ENCODE measurements at regions not wholly inside any gene's neighbourhood (a gene's known extent, or its start where the extent isn't known, plus 50 kb on each side); places are given as distances from the start of the nearest gene placed in this dataset.
A peak's percentile ranks its signal among the peaks of the same experiment; 100 is the strongest.

DNA sequence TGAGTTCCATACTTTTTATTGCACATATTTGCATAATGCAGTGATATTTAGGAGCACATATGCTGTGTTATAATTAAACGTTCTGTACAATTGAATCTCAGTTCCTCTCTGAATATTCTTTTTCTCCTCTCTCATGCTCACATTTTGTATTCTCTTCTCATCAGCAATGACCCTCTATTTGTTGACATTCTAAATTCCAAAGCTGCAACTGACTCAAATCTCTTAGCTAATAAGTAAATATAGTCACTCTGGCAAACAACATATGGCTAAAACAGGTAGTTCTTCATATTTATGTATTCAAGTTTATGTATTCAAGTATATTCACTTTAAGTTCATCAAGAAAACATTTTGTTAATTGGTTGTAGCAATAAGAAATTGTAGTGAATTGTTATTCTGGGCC lies 907.4 kb upstream of the VRK2 start:
- no peaks in the 10 kb centered on the region for H3K27me3 ChIP-seq
- peaks cover 21% of the 10 kb centered on the region for H3K4me1 ChIP-seq
- no peak overlapping the region for H3K9ac ChIP-seq
- H4K20me1 ChIP-seq = no peaks in the 10 kb centered on the region
- H3K36me3 ChIP-seq = no peaks in the 10 kb centered on the region
- H3K4me2 ChIP-seq = no peak overlapping the region
- H3K4me3 ChIP-seq = no peak overlapping the region
- no peaks in the 10 kb centered on the region for H3K9me3 ChIP-seq
- no peak overlapping the region for H3K27ac ChIP-seq
- TF ChIP-seq Cebpa-rat (IDR thresholded peaks at IDR 0.05) = no peak

DNA sequence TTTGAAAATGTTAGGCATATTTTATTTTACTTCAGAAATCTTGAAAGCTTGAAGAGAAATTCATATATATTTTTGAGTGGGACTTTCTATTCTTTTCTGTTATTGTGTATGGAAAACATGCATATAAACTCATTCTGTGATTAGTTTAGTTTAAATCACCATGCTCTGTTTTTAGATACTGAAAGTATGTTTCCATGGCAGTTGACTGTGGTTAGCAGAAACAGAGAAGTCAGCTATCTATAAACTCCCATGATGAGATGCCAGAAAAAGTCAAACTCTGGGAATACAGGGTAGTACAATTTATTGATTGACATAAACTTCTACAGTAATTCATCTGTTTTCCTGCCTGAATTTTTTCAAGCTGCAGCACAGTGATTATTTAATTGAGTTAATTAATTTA lies 905.3 kb upstream of the VRK2 start:
- TF ChIP-seq Cebpa-rat (IDR thresholded peaks at IDR 0.05) = no peak
- no peaks in the 10 kb centered on the region for H3K36me3 ChIP-seq
- no peaks in the 10 kb centered on the region for H4K20me1 ChIP-seq
- no peaks in the 10 kb centered on the region for H3K27me3 ChIP-seq
- H3K4me1 ChIP-seq = peaks cover 21% of the 10 kb centered on the region
- no peak overlapping the region for H3K9ac ChIP-seq
- no peak overlapping the region for H3K4me3 ChIP-seq
- no peaks in the 10 kb centered on the region for H3K9me3 ChIP-seq
- H3K27ac ChIP-seq = peak overlapping the region; percentile 35; the same call in 1 of the 2 replicates
- H3K4me2 ChIP-seq = peak overlapping the region; percentile 59

DNA sequence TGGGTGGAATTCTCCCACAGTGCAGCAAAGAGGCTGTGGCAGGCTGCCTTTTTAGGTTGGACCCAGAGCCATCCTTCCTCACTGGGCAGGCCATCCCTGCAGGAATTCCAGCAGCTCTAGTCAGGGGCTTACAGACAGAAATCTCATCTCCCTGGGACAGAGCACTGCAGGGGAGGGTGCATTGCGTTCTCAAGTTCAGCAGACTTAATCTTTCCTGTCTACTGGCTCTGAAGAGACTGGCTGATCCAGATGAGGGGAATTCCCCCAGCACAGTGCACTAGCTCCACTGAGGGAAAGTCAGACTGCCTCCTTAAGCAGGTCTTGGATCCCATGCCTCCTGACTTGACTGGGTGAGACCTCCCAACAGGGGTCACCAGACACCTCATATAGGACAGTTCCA lies 899.7 kb upstream of the VRK2 start:
- TF ChIP-seq Cebpa-rat (IDR thresholded peaks at IDR 0.05) = no peak

DNA sequence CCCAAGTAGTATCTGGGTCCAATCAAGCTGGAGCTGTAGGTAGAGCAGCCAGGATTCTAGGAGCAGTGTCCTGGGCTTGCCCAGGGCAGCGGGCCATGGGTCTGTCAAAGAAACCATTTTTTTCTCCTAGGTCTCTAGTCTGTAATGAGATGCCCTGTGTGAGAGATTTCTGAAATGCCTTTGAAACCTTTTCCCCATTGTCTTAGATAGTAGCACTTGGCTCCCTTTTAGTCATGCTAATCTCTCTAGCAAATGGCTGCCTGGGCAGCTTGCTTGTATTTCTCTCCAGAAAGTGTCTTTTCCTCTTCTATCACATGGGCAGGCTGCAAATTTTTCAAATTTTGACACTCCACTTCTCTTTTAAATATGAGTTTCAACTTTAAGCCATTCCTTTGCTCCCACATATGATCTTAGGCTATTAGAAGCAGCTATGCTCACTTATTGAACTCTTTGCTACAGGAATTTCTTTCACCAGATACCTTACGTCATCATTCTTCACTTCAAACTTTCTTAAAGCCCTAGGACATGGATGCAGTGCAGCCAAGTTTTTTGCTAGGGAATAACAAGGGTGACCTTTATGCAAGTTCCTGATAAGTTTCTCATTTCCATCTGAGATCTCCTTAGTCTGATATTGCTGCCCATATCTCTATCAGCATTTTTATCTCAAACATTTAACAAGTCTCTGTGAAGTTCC lies 890.2 kb upstream of the VRK2 start:
- Histone ChIP-seq H4K20me1 (no peaks in the 10 kb centered on the region), H3K4me1 (no peaks in the 10 kb centered on the region), H3K27me3 (no peaks in the 10 kb centered on the region), H3K9me3 (no peaks in the 10 kb centered on the region), H3K36me3 (no peaks in the 10 kb centered on the region), H3K4me3 (no peak overlapping the region), H3K9ac (no peak overlapping the region), H3K27ac (no peak overlapping the region), H3K4me2 (no peak overlapping the region)
- TF ChIP-seq Cebpa-rat (IDR thresholded peaks at IDR 0.05) = no peak

More for the DNA sequence above, 899.7 kb upstream of the VRK2 start:
- H3K27me3 ChIP-seq = no peaks in the 10 kb centered on the region
- peaks cover 9% of the 10 kb centered on the region; the same call in 1 of the 2 replicates for H3K9me3 ChIP-seq
- H3K27ac ChIP-seq = no peak overlapping the region
- no peaks in the 10 kb centered on the region for H3K36me3 ChIP-seq
- no peaks in the 10 kb centered on the region for H4K20me1 ChIP-seq
- no peak overlapping the region for H3K4me3 ChIP-seq
- H3K4me2 ChIP-seq = no peak overlapping the region
- no peak overlapping the region for H3K9ac ChIP-seq
- no peaks in the 10 kb centered on the region for H3K4me1 ChIP-seq

DNA sequence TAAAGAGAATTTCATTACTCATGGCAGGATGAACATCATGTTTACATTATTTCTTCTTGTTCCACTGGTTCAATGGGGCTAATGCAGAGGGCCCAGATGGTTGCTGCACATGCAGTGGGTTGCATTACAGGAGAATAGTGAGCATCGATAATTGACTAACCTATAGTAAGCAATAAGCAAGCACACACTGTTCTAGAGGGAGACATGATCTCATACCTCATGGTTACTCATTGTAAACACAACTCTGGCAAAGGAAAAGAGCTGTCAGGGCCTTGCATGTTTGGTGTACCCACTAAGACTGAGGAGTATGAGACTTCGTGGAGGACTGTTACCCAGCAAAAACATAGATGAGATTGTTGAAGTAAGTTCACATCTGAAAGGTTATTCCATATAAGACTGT lies 885.6 kb upstream of the VRK2 start:
- Histone ChIP-seq H3K4me1 (no peaks in the 10 kb centered on the region), H3K27ac (no peak overlapping the region), H3K9ac (no peak overlapping the region), H3K4me3 (no peak overlapping the region), H3K27me3 (no peaks in the 10 kb centered on the region), H3K36me3 (no peaks in the 10 kb centered on the region), H3K4me2 (no peak overlapping the region), H4K20me1 (no peaks in the 10 kb centered on the region), H3K9me3 (no peaks in the 10 kb centered on the region)
- TF ChIP-seq Cebpa-rat (IDR thresholded peaks at IDR 0.05) = no peak

DNA sequence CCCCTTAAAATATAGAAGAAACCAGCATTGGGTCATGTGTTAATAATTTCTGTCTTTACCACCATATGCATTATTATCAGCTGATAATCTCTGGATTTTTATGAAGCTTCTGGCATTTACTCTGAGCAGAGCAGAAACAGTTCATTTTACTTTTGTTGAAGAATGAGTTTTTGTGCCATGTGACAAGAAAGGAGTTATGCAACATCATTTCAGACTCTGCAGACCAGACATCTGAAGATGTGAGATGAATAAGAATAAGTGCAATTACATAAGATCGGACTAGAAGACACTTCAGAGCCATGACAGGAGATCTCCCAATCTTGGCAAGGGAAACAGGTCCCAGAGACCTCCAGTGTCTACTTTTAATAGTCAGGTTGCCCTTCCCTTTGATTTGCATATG lies 869.4 kb upstream of the VRK2 start:
- no peak for TF ChIP-seq Cebpa-rat (IDR thresholded peaks at IDR 0.05)
- Histone ChIP-seq H3K9me3 (no peaks in the 10 kb centered on the region), H3K36me3 (no peaks in the 10 kb centered on the region), H3K9ac (no peak overlapping the region), H3K4me1 (no peaks in the 10 kb centered on the region), H3K27ac (no peak overlapping the region), H4K20me1 (no peaks in the 10 kb centered on the region), H3K4me2 (no peak overlapping the region), H3K4me3 (no peak overlapping the region), H3K27me3 (no peaks in the 10 kb centered on the region)

DNA sequence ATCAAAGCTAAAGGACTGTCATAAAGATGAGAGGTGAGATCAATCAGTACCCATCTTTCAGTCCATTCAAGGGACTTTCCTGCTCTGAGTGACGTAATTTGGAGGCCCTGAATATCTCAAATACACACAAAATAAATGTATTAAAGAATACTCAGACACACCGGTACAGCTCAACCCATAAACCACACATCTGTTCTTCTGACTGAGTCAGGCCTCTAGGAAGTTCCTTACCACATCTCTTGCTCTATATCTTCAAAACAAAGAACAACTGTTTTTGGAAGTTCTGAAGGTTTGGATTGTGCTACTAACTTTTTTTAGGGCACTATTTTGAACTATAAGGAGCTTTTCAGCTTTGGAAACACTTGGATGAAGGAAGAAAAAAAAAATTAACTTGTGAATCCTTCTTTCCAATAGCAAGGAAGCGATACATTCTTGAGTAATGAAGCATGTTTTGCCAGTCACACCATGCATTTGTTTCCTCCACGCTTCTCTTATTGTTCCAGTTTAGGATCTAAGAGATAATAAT lies 866.5 kb upstream of the VRK2 start:
- H3K27ac ChIP-seq = no peak overlapping the region
- H4K20me1 ChIP-seq = no peaks in the 10 kb centered on the region
- H3K9ac ChIP-seq = no peak overlapping the region
- H3K4me3 ChIP-seq = no peak overlapping the region
- H3K9me3 ChIP-seq = no peaks in the 10 kb centered on the region
- H3K4me1 ChIP-seq = no peaks in the 10 kb centered on the region
- H3K27me3 ChIP-seq = no peaks in the 10 kb centered on the region
- H3K4me2 ChIP-seq = no peak overlapping the region
- no peak for TF ChIP-seq Cebpa-rat (IDR thresholded peaks at IDR 0.05)
- H3K36me3 ChIP-seq = no peaks in the 10 kb centered on the region

DNA sequence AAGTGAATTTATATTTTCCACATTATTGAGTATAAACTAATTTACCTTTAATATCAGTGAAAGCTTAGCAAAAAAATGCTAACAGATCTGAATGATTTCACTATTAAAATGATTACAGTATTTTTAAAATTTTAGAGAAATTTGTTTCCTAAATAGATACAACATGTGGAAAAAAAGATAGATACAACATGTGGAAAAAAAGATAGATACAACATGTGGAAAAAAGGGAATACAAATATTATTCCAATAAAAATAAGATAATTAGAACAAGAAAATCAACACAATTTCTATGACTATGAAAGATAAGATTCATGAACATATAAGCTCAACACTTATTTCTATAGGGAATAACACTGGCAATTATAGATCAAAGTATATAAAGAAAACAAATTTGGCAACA lies 865.9 kb upstream of the VRK2 start:
- H4K20me1 ChIP-seq = no peaks in the 10 kb centered on the region
- no peak overlapping the region for H3K4me3 ChIP-seq
- no peaks in the 10 kb centered on the region for H3K9me3 ChIP-seq
- no peak overlapping the region for H3K4me2 ChIP-seq
- no peaks in the 10 kb centered on the region for H3K27me3 ChIP-seq
- no peaks in the 10 kb centered on the region for H3K36me3 ChIP-seq
- no peak overlapping the region for H3K27ac ChIP-seq
- H3K9ac ChIP-seq = no peak overlapping the region
- H3K4me1 ChIP-seq = no peaks in the 10 kb centered on the region
- TF ChIP-seq Cebpa-rat (IDR thresholded peaks at IDR 0.05) = no peak

DNA sequence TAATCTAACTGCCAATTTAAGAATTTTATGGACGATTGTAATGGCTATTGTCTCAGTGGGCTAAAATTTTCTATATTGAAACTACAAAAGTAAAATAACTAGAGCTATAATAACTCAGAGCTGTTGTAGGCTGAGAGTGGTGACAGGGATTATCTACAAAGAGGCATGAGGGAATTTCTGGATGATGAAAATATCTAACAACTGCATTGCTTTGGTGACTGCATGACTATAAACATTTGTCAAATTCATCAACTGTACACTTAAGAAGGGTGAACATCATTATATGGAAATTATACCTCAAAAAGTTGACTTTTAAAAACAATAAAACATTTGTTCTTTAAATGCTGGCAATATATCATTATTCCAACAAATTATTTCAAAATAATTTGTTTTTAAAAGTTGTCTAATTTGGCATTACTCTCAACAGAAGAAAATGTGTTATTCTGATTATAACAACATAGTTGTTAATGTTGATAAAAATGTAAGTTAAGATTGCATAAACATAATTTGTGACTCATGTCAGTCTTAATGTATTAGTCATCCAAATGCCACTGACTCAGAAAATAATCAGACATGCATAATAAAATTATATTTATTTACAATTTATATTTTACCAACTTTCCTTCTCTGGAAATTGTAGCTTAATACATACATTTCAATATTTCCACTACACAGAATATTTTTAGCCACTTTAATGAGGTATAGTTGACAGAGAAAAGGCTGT lies 865.1 kb upstream of the VRK2 start:
- H3K4me1 ChIP-seq = no peaks in the 10 kb centered on the region
- no peak for TF ChIP-seq Cebpa-rat (IDR thresholded peaks at IDR 0.05)
- no peaks in the 10 kb centered on the region for H3K36me3 ChIP-seq
- no peak overlapping the region for H3K9ac ChIP-seq
- H4K20me1 ChIP-seq = no peaks in the 10 kb centered on the region
- no peak overlapping the region for H3K4me2 ChIP-seq
- H3K9me3 ChIP-seq = no peaks in the 10 kb centered on the region
- no peak overlapping the region for H3K4me3 ChIP-seq
- H3K27me3 ChIP-seq = no peaks in the 10 kb centered on the region
- H3K27ac ChIP-seq = no peak overlapping the region

DNA sequence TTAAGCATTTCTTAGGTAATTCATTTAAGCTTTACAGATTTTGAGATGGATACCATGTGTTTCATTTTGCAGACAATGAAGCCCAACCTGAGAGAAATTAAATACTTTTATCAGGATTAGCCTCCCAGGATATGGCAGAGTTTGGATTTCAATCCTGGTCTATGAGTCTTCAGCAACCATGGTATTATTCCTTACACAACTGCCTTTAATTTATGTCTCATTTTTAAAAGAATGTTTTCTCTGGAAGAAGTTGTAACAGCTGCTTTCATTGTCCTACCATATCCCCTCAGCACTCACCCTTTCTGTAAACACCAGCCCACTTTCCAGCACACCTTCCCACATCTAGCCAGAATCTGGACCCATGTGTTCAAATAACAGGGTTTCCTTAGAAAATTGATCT lies 863.7 kb upstream of the VRK2 start:
- no peak overlapping the region for H3K4me3 ChIP-seq
- H3K4me2 ChIP-seq = no peak overlapping the region
- H3K4me1 ChIP-seq = no peaks in the 10 kb centered on the region
- no peaks in the 10 kb centered on the region for H3K9me3 ChIP-seq
- TF ChIP-seq Cebpa-rat (IDR thresholded peaks at IDR 0.05) = no peak
- no peaks in the 10 kb centered on the region for H3K36me3 ChIP-seq
- no peaks in the 10 kb centered on the region for H3K27me3 ChIP-seq
- H3K27ac ChIP-seq = no peak overlapping the region
- H3K9ac ChIP-seq = no peak overlapping the region
- H4K20me1 ChIP-seq = no peaks in the 10 kb centered on the region
